Ovary (tissue), 1 donor: ENCODE measurements at regions not wholly inside any gene's neighbourhood (a gene's known extent, or its start where the extent isn't known, plus 50 kb on each side); places are given as distances from the start of the nearest gene placed in this dataset.

ENCODE experiments used
- EP300 ChIP-seq: sonication (generic); formaldehyde crosslinking; IDR thresholded peaks from one replicate; pipeline ENCODE4 v1.6.1; 2017; ENCODE audit warnings: antibody characterized with exemption
- POLR2A ChIP-seq: fragments of 450-650 bp; IDR thresholded peaks from one replicate; pipeline ENCODE4 v1.6.1; 2017; ENCODE audit warnings: antibody characterized with exemption, mild to moderate bottlenecking, moderate library complexity

- TF ChIP-seq EP300 (no peak), POLR2A (no peak)
Measured at GRCh38 chr10:105549731-105550130, 908.6 kb downstream of the SORCS3 start.
